GM23338 (cell line): ENCODE measurements at regions not wholly inside any gene's neighbourhood (a gene's known extent, or its start where the extent isn't known, plus 50 kb on each side); places are given as distances from the start of the nearest gene placed in this dataset.

Experiments used
- ATAC-seq: fragments of 200-7000 bp; cut with Tn5 transposase; 3 replicates; pipeline ENCODE4 v1.9.1; 2020
- DNase-seq: peaks from one replicate; pipeline ENCODE4 v3.0.0-alpha.2; 2015; ENCODE audit warnings: low spot score
- H2AFZ ChIP-seq: fragments of 200-600 bp; sonication (generic); 2 replicates; pipeline ENCODE4 v1.8.0; 2016; ENCODE audit warnings: antibody characterized with exemption, mild to moderate bottlenecking, moderate library complexity
- H3F3A ChIP-seq: fragments of 200-600 bp; sonication (generic); replicated peaks from 2 replicates; pipeline ENCODE4 v1.8.0; 2017; ENCODE audit warnings: antibody characterized with exemption, mixed run types, low read depth
- H3K27ac ChIP-seq: fragments of 200-600 bp; sonication (generic); 2 replicates; pipeline ENCODE4 v1.6.1; 2016; ENCODE audit warnings: low read depth
- H3K27me3 ChIP-seq: fragments of 200-600 bp; sonication (generic); 2 replicates; pipeline ENCODE4 v1.8.0; 2016; ENCODE audit warnings: mild to moderate bottlenecking, mixed run types, moderate library complexity; ENCODE audit not compliant: insufficient read depth
- H3K36me3 ChIP-seq: fragments of 200-600 bp; sonication (generic); 2 replicates; pipeline ENCODE4 v1.8.0; 2016; ENCODE audit warnings: mild to moderate bottlenecking; ENCODE audit not compliant: insufficient read depth
- H3K4me1 ChIP-seq: fragments of 200-600 bp; sonication (generic); 2 replicates; pipeline ENCODE4 v1.8.0; 2016; ENCODE audit warnings: mild to moderate bottlenecking, moderate library complexity; ENCODE audit not compliant: insufficient read depth
- H3K4me2 ChIP-seq: fragments of 200-600 bp; sonication (generic); 2 replicates; pipeline ENCODE4 v1.7.1; 2017; ENCODE audit warnings: mixed run types
- H3K4me3 ChIP-seq: fragments of 200-600 bp; sonication (generic); 2 replicates; pipeline ENCODE4 v1.6.1; 2016; ENCODE audit warnings: mixed run types
- H3K79me2 ChIP-seq: fragments of 200-600 bp; sonication (generic); replicated peaks from 2 replicates; pipeline ENCODE4 v1.8.0; 2017; ENCODE audit warnings: mild to moderate bottlenecking; ENCODE audit not compliant: insufficient read depth
- H3K9me2 ChIP-seq: fragments of 200-600 bp; sonication (generic); 2 replicates; pipeline ENCODE4 v1.8.0; 2017; ENCODE audit not compliant: insufficient read depth
- H4K20me1 ChIP-seq: fragments of 200-600 bp; sonication (generic); replicated peaks from 2 replicates; pipeline ENCODE4 v1.8.0; 2017; ENCODE audit warnings: mild to moderate bottlenecking; ENCODE audit not compliant: insufficient read depth
- H3K27ac Mint-ChIP-seq: 2 replicates; pipeline ENCODE4 v1.8.0; 2020; ENCODE audit warnings: inconsistent platforms, mild to moderate bottlenecking, moderate library complexity, mixed read lengths
- H3K27me3 Mint-ChIP-seq: 3 replicates; pipeline ENCODE4 v1.8.0; 2022; ENCODE audit warnings: low read depth, mild to moderate bottlenecking, moderate library complexity, mixed read lengths, inconsistent platforms; ENCODE audit not compliant: insufficient read depth, poor library complexity
- H3K36me3 Mint-ChIP-seq: 3 replicates; pipeline ENCODE4 v1.8.0; 2021; ENCODE audit warnings: low read depth, mild to moderate bottlenecking, inconsistent platforms, moderate library complexity, mixed read lengths
- H3K4me1 Mint-ChIP-seq: 3 replicates; pipeline ENCODE4 v1.8.0; 2020; ENCODE audit warnings: mild to moderate bottlenecking, inconsistent platforms, mixed read lengths
- H3K4me3 Mint-ChIP-seq: 3 replicates; pipeline ENCODE4 v1.8.0; 2021; ENCODE audit warnings: moderate library complexity, mild to moderate bottlenecking, inconsistent platforms, mixed read lengths
- H3K9me3 Mint-ChIP-seq: 3 replicates; pipeline ENCODE4 v1.8.0; 2020; ENCODE audit warnings: moderate library complexity, mild to moderate bottlenecking, inconsistent platforms, mixed read lengths
- CREB1 ChIP-seq: fragments of 250-450 bp; sonication (Bioruptor Pico); IDR thresholded peaks from 2 replicates; pipeline ENCODE4 v1.5.0; 2020; ENCODE audit warnings: low read depth, mild to moderate bottlenecking, moderate library complexity
- EZH2 ChIP-seq: fragments of 200-600 bp; sonication (generic); IDR thresholded peaks from one replicate; pipeline ENCODE4 v1.8.0; 2017; ENCODE audit warnings: antibody characterized with exemption, mild to moderate bottlenecking, low read depth; ENCODE audit not compliant: unreplicated experiment
- EZH2phosphoT487 ChIP-seq: fragments of 200-600 bp; sonication (generic); IDR thresholded peaks from one replicate; pipeline ENCODE4 v1.8.1; 2018; ENCODE audit warnings: antibody characterized with exemption; ENCODE audit not compliant: unreplicated experiment
- JUNB ChIP-seq: IDR thresholded peaks from one replicate; pipeline ENCODE4 v1.6.1; 2016; ENCODE audit warnings: antibody characterized with exemption; ENCODE audit not compliant: unreplicated experiment
- NANOG ChIP-seq: IDR thresholded peaks from 2 replicates; pipeline ENCODE4 v1.6.1; 2016; ENCODE audit warnings: antibody characterized with exemption, borderline replicate concordance
- POLR2AphosphoS5 ChIP-seq: IDR thresholded peaks from 2 replicates; pipeline ENCODE4 v1.6.1; 2016; ENCODE audit warnings: antibody characterized with exemption, low read depth
- STAT1 ChIP-seq: IDR thresholded peaks from one replicate; pipeline ENCODE4 v1.6.1; 2016; ENCODE audit warnings: antibody characterized with exemption; ENCODE audit not compliant: unreplicated experiment
- ZNF114 ChIP-seq: fragments of 250-450 bp; sonication (Bioruptor Pico); IDR thresholded peaks from 2 replicates; pipeline ENCODE4 v1.5.0; 2020; ENCODE audit warnings: mild to moderate bottlenecking, moderate library complexity
- ZNF331 ChIP-seq: fragments of 250-450 bp; sonication (Bioruptor Pico); IDR thresholded peaks from 2 replicates; pipeline ENCODE4 v1.5.0; 2020; ENCODE audit warnings: low read depth, mild to moderate bottlenecking, moderate library complexity
- TF ChIP-seq, protein P1 (sequence below): IDR thresholded peaks from one replicate; pipeline ENCODE4 v1.6.1; 2018; ENCODE audit warnings: antibody characterized with exemption; ENCODE audit not compliant: unreplicated experiment
- TF ChIP-seq, protein P2 (sequence below), 2 experiments: fragments of 200-600 bp in 1 of 2; sonication (generic) in 1 of 2; conservative IDR thresholded peaks; 2 replicates each; pipeline versions ENCODE4 v1.5.1 to v1.6.1; 2016 to 2017; ENCODE audit warnings: antibody characterized with exemption in 2 of 2, low read depth in 2 of 2, mild to moderate bottlenecking in 2 of 2, moderate library complexity in 1 of 2
- TF ChIP-seq, protein P3 (sequence below): fragments of 250-450 bp; sonication (Bioruptor Pico); IDR thresholded peaks from 2 replicates; pipeline ENCODE4 v1.5.0; 2020; ENCODE audit warnings: mild to moderate bottlenecking, moderate library complexity
- TF ChIP-seq, protein P4 (sequence below): IDR thresholded peaks from 2 replicates; pipeline ENCODE4 v1.6.1; 2016; ENCODE audit warnings: antibody characterized with exemption

DNA sequence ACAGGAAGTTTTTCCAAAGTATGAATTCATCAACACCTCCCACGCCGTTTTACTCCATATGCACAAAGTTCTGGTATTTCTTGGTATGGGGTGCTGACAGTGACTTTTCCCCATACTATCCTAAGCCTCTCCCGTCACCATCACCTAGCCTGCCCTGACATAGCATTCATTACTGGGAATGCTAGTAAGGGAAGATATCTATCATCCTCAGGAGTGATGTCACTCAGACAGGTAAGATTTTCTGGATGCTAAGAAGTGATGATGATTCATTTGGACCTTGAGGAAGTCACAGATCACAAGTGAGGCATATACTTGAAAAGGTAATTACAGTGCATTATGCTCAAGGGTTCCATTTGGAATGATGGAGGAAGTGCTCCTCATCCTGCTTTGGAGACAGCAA, 355.1 kb upstream of the STAC start:
- no peak overlapping the region for H3K27ac Mint-ChIP-seq
- Histone ChIP-seq H2AFZ (no peak overlapping the region), H4K20me1 (no peaks in the 10 kb centered on the region), H3K36me3 (no peaks in the 10 kb centered on the region), H3K79me2 (no peaks in the 10 kb centered on the region), H3K9me2 (no peaks in the 10 kb centered on the region), H3K4me3 (no peak overlapping the region), H3K27me3 (no peaks in the 10 kb centered on the region), H3K4me1 (no peaks in the 10 kb centered on the region), H3K4me2 (no peak overlapping the region), H3K27ac (no peak overlapping the region), H3F3A (no peaks in the 10 kb centered on the region)
- ATAC-seq: no peak
- no peak overlapping the region for H3K4me3 Mint-ChIP-seq
- H3K36me3 Mint-ChIP-seq: no peaks in the 10 kb centered on the region
- TF ChIP-seq CREB1 (CRISPR knock-in tag): no peak
- TF ChIP-seq, protein P1, sequence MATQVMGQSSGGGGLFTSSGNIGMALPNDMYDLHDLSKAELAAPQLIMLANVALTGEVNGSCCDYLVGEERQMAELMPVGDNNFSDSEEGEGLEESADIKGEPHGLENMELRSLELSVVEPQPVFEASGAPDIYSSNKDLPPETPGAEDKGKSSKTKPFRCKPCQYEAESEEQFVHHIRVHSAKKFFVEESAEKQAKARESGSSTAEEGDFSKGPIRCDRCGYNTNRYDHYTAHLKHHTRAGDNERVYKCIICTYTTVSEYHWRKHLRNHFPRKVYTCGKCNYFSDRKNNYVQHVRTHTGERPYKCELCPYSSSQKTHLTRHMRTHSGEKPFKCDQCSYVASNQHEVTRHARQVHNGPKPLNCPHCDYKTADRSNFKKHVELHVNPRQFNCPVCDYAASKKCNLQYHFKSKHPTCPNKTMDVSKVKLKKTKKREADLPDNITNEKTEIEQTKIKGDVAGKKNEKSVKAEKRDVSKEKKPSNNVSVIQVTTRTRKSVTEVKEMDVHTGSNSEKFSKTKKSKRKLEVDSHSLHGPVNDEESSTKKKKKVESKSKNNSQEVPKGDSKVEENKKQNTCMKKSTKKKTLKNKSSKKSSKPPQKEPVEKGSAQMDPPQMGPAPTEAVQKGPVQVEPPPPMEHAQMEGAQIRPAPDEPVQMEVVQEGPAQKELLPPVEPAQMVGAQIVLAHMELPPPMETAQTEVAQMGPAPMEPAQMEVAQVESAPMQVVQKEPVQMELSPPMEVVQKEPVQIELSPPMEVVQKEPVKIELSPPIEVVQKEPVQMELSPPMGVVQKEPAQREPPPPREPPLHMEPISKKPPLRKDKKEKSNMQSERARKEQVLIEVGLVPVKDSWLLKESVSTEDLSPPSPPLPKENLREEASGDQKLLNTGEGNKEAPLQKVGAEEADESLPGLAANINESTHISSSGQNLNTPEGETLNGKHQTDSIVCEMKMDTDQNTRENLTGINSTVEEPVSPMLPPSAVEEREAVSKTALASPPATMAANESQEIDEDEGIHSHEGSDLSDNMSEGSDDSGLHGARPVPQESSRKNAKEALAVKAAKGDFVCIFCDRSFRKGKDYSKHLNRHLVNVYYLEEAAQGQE: no peak
- no peak for TF ChIP-seq EZH2
- TF ChIP-seq, protein P2, sequence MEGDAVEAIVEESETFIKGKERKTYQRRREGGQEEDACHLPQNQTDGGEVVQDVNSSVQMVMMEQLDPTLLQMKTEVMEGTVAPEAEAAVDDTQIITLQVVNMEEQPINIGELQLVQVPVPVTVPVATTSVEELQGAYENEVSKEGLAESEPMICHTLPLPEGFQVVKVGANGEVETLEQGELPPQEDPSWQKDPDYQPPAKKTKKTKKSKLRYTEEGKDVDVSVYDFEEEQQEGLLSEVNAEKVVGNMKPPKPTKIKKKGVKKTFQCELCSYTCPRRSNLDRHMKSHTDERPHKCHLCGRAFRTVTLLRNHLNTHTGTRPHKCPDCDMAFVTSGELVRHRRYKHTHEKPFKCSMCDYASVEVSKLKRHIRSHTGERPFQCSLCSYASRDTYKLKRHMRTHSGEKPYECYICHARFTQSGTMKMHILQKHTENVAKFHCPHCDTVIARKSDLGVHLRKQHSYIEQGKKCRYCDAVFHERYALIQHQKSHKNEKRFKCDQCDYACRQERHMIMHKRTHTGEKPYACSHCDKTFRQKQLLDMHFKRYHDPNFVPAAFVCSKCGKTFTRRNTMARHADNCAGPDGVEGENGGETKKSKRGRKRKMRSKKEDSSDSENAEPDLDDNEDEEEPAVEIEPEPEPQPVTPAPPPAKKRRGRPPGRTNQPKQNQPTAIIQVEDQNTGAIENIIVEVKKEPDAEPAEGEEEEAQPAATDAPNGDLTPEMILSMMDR (conservative IDR thresholded peaks at IDR 0.05; ENCODE audit: low read depth in 2 of 2): no peak
- no peak for TF ChIP-seq STAT1
- TF ChIP-seq NANOG: no peak
- TF ChIP-seq ZNF114 (CRISPR knock-in tag): no peak
- TF ChIP-seq JUNB: no peak
- no peak for TF ChIP-seq ZNF331
- TF ChIP-seq, protein P3, sequence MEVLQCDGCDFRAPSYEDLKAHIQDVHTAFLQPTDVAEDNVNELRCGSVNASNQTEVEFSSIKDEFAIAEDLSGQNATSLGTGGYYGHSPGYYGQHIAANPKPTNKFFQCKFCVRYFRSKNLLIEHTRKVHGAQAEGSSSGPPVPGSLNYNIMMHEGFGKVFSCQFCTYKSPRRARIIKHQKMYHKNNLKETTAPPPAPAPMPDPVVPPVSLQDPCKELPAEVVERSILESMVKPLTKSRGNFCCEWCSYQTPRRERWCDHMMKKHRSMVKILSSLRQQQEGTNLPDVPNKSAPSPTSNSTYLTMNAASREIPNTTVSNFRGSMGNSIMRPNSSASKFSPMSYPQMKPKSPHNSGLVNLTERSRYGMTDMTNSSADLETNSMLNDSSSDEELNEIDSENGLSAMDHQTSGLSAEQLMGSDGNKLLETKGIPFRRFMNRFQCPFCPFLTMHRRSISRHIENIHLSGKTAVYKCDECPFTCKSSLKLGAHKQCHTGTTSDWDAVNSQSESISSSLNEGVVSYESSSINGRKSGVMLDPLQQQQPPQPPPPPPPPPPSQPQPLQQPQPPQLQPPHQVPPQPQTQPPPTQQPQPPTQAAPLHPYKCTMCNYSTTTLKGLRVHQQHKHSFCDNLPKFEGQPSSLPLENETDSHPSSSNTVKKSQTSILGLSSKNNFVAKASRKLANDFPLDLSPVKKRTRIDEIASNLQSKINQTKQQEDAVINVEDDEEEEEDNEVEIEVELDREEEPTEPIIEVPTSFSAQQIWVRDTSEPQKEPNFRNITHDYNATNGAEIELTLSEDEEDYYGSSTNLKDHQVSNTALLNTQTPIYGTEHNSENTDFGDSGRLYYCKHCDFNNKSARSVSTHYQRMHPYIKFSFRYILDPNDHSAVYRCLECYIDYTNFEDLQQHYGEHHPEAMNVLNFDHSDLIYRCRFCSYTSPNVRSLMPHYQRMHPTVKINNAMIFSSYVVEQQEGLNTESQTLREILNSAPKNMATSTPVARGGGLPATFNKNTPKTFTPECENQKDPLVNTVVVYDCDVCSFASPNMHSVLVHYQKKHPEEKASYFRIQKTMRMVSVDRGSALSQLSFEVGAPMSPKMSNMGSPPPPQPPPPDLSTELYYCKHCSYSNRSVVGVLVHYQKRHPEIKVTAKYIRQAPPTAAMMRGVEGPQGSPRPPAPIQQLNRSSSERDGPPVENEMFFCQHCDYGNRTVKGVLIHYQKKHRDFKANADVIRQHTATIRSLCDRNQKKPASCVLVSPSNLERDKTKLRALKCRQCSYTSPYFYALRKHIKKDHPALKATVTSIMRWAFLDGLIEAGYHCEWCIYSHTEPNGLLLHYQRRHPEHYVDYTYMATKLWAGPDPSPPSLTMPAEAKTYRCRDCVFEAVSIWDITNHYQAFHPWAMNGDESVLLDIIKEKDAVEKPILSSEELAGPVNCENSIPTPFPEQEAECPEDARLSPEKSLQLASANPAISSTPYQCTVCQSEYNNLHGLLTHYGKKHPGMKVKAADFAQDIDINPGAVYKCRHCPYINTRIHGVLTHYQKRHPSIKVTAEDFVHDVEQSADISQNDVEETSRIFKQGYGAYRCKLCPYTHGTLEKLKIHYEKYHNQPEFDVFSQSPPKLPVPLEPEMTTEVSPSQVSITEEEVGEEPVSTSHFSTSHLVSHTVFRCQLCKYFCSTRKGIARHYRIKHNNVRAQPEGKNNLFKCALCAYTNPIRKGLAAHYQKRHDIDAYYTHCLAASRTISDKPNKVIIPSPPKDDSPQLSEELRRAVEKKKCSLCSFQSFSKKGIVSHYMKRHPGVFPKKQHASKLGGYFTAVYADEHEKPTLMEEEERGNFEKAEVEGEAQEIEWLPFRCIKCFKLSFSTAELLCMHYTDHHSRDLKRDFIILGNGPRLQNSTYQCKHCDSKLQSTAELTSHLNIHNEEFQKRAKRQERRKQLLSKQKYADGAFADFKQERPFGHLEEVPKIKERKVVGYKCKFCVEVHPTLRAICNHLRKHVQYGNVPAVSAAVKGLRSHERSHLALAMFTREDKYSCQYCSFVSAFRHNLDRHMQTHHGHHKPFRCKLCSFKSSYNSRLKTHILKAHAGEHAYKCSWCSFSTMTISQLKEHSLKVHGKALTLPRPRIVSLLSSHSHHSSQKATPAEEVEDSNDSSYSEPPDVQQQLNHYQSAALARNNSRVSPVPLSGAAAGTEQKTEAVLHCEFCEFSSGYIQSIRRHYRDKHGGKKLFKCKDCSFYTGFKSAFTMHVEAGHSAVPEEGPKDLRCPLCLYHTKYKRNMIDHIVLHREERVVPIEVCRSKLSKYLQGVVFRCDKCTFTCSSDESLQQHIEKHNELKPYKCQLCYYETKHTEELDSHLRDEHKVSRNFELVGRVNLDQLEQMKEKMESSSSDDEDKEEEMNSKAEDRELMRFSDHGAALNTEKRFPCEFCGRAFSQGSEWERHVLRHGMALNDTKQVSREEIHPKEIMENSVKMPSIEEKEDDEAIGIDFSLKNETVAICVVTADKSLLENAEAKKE (CRISPR knock-in tag): no peak
- no peak for TF ChIP-seq POLR2AphosphoS5
- TF ChIP-seq, protein P4, sequence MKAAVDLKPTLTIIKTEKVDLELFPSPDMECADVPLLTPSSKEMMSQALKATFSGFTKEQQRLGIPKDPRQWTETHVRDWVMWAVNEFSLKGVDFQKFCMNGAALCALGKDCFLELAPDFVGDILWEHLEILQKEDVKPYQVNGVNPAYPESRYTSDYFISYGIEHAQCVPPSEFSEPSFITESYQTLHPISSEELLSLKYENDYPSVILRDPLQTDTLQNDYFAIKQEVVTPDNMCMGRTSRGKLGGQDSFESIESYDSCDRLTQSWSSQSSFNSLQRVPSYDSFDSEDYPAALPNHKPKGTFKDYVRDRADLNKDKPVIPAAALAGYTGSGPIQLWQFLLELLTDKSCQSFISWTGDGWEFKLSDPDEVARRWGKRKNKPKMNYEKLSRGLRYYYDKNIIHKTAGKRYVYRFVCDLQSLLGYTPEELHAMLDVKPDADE: no peak
- TF ChIP-seq EZH2phosphoT487: no peak
- no peaks in the 10 kb centered on the region for H3K4me1 Mint-ChIP-seq
- H3K9me3 Mint-ChIP-seq: no peaks in the 10 kb centered on the region
- no peaks in the 10 kb centered on the region for H3K27me3 Mint-ChIP-seq
- DNase-seq: no peak
